Stomach (tissue), 4 donors: ENCODE measurements at regions not wholly inside any gene's neighbourhood (a gene's known extent, or its start where the extent isn't known, plus 50 kb on each side); places are given as distances from the start of the nearest gene placed in this dataset.
"Not testable (repeated sequence)": the region's sequence is repeated elsewhere in the genome, so short reads cannot be mapped to it uniquely, and the experiment has no call there.

Experiments
- POLR2A ChIP-seq, 4 donors: fragments of 450-650 bp; IDR thresholded peaks; one replicate each; pipeline ENCODE4 v1.6.1; 2016; ENCODE audit warnings: antibody characterized with exemption in 4 of 4, control low read depth in 2 of 4, mild to moderate bottlenecking in 1 of 4, moderate library complexity in 1 of 4
- POLR2AphosphoS5 ChIP-seq, 3 donors: sonication (generic); formaldehyde crosslinking; IDR thresholded peaks; one replicate each; pipeline ENCODE4 v1.6.1; 2016; ENCODE audit warnings: antibody characterized with exemption in 3 of 3
- TF ChIP-seq, protein P1 (sequence below), 7 experiments: fragments of 450-650 bp in 4 of 7; fragments of 200-600 bp in 3 of 7; sonication (generic) in 3 of 7; IDR thresholded peaks; one replicate each; pipeline ENCODE4 v1.5.1; 2016 to 2019; ENCODE audit warnings: antibody characterized with exemption in 7 of 7, control low read depth in 2 of 7, mild to moderate bottlenecking in 1 of 7

GRCh38 chr22:10766320-10766719 lies 4761.7 kb upstream of the OR11H1 start:
- TF ChIP-seq, protein P1, sequence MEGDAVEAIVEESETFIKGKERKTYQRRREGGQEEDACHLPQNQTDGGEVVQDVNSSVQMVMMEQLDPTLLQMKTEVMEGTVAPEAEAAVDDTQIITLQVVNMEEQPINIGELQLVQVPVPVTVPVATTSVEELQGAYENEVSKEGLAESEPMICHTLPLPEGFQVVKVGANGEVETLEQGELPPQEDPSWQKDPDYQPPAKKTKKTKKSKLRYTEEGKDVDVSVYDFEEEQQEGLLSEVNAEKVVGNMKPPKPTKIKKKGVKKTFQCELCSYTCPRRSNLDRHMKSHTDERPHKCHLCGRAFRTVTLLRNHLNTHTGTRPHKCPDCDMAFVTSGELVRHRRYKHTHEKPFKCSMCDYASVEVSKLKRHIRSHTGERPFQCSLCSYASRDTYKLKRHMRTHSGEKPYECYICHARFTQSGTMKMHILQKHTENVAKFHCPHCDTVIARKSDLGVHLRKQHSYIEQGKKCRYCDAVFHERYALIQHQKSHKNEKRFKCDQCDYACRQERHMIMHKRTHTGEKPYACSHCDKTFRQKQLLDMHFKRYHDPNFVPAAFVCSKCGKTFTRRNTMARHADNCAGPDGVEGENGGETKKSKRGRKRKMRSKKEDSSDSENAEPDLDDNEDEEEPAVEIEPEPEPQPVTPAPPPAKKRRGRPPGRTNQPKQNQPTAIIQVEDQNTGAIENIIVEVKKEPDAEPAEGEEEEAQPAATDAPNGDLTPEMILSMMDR (IDR thresholded peaks at IDR 0.05), result not testable (repeated sequence)
- TF ChIP-seq POLR2A, POLR2AphosphoS5 (IDR thresholded peaks at IDR 0.05): not testable (repeated sequence)
